ENCODE measurements at regions not wholly inside any gene's neighbourhood (a gene's known extent, or its start where the extent isn't known, plus 50 kb on each side); places are given as distances from the start of the nearest gene placed in this dataset.

GRCh38 chr9:4921449-4921848, 63.6 kb upstream of the JAK2 start:
- intact Hi-C loops (cut with micrococcal nuclease) = loop anchor here (5.0 kb wide), 1 partner anchor 681 kb away; no protein-coding TSS in a partner anchor

GRCh38 chr9:4922101-4922500, 63.0 kb upstream of the JAK2 start:
- intact Hi-C loops (cut with micrococcal nuclease) = loop anchor here (5.0 kb wide), 1 partner anchor 680 kb away; no protein-coding TSS in a partner anchor

GRCh38 chr9:4922730-4923129, 62.3 kb upstream of the JAK2 start:
- intact Hi-C loops (cut with micrococcal nuclease) = loop anchor here (5.0 kb wide), 1 partner anchor 680 kb away; no protein-coding TSS in a partner anchor

GRCh38 chr9:4923141-4923540, 61.9 kb upstream of the JAK2 start:
- intact Hi-C loops (cut with micrococcal nuclease) = loop anchor here (5.0 kb wide), 1 partner anchor 679 kb away; no protein-coding TSS in a partner anchor

GRCh38 chr9:4923580-4924544, 61.2 kb upstream of the JAK2 start:
- intact Hi-C loops (cut with micrococcal nuclease) = loop anchor here (1.0 to 5.0 kb wide), 8 partner anchors 12 to 678 kb away; partner anchors contain the start of gene RCL1

GRCh38 chr9:4926239-4926638, 58.8 kb upstream of the JAK2 start:
- intact Hi-C loops (cut with micrococcal nuclease) = no loop called here

- intact Hi-C loops (cut with micrococcal nuclease) = no loop called here
Measured at GRCh38 chr9:4927043-4927471, 58.0 kb upstream of the JAK2 start.

- intact Hi-C loops (cut with micrococcal nuclease) = no loop called here
Measured at GRCh38 chr9:4927701-4928100, 57.4 kb upstream of the JAK2 start.

GRCh38 chr9:4929917-4930316, 55.2 kb upstream of the JAK2 start:
- intact Hi-C loops (cut with micrococcal nuclease) = loop anchor here (10.0 kb wide), 1 partner anchor 1485 kb away; the partner anchor contains the start of gene UHRF2

GRCh38 chr9:4932681-4933080, 52.4 kb upstream of the JAK2 start:
- intact Hi-C loops (cut with micrococcal nuclease) = loop anchor here (10.0 kb wide), 1 partner anchor 1482 kb away; the partner anchor contains the start of gene UHRF2

- intact Hi-C loops (cut with micrococcal nuclease) = loop anchor here (10.0 kb wide), 1 partner anchor 1482 kb away; the partner anchor contains the start of gene UHRF2
Measured at GRCh38 chr9:4933177-4933576, 51.9 kb upstream of the JAK2 start.

GRCh38 chr9:4933861-4934260, 51.2 kb upstream of the JAK2 start:
- intact Hi-C loops (cut with micrococcal nuclease) = loop anchor here (10.0 kb wide), 1 partner anchor 1481 kb away; the partner anchor contains the start of gene UHRF2

- intact Hi-C loops (cut with micrococcal nuclease) = loop anchor here (5.0 to 10.0 kb wide), 3 partner anchors 273 to 1480 kb away; partner anchors contain the start of genes PLPP6, RFX3 and UHRF2
Measured at GRCh38 chr9:4935001-4935672, 49.9 kb upstream of the JAK2 start.

All from T-helper 1 cell treated with Interleukin-12 subunit alpha and Interleukin-12 subunit beta and Interleukin-4 antibody, amounts not matched to agents 30 ng/mL and 1 ng/mL, for 36 hours (primary cell).